SHP77 (cell line): ENCODE measurements at regions not wholly inside any gene's neighbourhood (a gene's known extent, or its start where the extent isn't known, plus 50 kb on each side); places are given as distances from the start of the nearest gene placed in this dataset.
A peak's percentile ranks its signal among the peaks of the same experiment; 100 is the strongest.
"Not testable (repeated sequence)": the region's sequence is repeated elsewhere in the genome, so short reads cannot be mapped to it uniquely, and the experiment has no call there.

Experiments used
- DNase-seq, 2 experiments: peaks; one replicate each; lab custom pipeline; 2025; lab: John Stamatoyannopoulos, UW

DNA sequence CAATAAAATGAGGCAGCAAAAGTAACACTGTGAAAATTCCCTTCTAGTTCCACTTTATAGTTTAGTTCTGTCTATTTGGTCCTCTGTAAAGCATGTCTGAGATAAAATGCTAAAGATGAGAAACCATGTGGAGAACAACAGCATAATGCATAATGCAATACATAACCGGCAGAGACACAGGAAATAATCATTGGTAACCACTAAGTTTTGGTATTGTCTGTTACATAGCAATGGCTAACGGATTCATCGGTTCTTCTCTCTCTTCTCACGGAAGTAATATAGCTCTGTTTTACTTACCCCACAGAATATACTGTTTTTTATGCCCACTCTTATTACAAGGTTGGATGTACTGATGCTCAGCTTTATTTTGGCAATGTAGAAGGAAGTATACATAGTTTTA lies 158.9 kb downstream of the FAM174A start:
- DNase-seq, result no peak

GRCh38 chr5:100697970-100698369 lies 162.8 kb downstream of the FAM174A start:
- DNase-seq, result no peak

DNA sequence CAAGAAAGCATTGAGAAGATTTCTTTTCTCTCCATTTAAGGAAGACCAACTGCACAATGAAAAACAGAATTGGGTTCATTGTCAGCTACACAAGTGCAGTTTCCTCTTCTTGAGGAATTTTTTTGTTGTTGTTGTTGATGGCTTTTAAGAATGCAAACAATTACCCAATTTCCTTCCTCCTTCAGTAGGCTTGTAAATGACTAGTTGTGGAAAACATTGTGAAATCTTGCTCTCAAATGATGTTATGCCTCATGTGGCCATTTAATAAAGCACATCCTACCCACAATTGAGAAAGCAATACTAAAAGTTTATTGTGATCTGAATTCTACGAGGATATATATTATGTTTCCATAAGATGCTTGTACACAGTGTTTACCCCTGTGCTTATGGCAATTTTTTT lies 171.6 kb downstream of the FAM174A start:
- no peak for DNase-seq

DNA sequence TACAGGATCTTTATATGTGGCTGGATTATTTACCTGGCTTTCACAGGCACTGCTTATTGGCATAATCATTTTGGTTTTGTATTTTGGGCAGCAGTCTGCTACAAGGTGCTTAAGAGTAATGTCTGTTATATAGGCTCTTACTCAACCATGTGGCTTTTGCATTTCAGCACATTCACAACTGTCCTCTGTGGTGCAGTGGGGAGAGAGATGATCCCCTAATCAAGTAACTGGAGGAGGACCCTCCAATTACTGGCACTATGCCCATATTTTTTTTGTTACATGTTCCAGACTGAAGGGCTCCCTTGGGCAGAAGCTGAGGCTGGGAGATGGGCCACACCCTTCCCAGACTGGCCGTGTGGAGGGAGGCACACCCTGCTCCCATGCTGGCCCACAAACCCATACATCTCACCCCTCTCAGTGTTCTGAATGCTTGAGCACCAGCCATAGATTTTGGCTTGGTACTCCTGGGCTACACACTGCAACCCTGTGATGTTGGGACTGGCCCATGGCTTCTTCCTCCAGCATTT lies 173.5 kb downstream of the FAM174A start:
- no peak for DNase-seq

DNA sequence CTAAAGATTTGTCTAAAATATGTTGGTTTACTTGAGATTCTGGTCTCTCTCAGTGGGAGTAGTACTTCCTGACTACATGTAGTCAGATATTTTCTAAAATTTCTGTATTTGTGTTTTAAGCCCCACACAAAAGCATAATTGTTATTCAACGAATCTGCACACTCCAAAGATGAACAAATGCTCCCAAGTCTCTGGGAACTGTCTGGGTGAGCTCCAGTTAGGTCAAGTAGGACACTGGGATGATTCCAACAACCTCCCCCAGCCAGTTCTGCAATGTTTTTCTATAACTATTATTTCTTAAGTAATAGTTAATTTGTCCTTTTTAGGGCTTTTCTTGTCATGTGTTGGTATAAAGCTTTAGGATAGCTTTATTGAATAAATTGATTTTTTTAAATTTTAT lies 174.6 kb downstream of the FAM174A start:
- no peak for DNase-seq

DNA sequence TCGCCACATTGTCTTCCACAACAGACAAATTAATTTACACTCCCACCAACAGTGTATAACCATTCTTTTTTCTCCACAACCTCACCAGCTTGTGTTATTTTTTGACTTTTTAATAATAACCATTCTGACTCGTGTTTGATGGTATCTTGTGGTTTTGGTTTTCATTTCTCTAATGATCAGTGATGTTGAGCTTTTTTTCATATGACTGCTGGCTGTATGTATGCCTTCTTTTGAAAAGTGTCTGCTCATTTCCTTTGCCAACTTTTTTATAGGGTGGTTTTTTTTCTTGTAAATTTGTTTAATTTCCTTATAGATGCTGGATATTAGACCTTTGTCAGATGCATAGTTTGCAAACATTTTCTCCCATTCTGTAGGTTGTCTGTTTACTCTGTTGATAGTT lies 179.6 kb downstream of the FAM174A start:
- DNase-seq, result not testable (repeated sequence)

GRCh38 chr5:100722657-100723056 lies 180.4 kb downstream of the ST8SIA4 start:
- DNase-seq, result no peak

GRCh38 chr5:100723229-100723628 lies 179.9 kb downstream of the ST8SIA4 start:
- no peak for DNase-seq

DNA sequence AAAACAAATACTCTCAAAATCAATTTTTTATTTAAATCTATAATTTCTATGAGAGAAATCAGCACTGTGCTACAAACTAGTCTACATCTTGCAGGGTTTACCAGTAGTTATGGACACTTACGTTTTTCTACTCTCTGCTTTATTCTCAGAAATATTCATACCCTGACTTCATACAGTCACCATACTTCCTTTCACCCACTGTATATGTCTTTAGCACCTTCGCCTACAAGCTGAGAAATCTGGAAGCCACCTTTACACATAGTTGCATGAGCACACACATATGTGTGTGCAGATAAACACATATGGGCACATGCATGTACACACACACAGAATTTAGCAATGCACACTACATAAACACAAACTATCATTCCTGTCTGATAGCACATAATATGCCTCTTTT lies 177.0 kb downstream of the ST8SIA4 start:
- DNase-seq, result no peak

GRCh38 chr5:100731768-100732167 lies 171.3 kb downstream of the ST8SIA4 start:
- peak; percentile 31 to 50 for DNase-seq

DNA sequence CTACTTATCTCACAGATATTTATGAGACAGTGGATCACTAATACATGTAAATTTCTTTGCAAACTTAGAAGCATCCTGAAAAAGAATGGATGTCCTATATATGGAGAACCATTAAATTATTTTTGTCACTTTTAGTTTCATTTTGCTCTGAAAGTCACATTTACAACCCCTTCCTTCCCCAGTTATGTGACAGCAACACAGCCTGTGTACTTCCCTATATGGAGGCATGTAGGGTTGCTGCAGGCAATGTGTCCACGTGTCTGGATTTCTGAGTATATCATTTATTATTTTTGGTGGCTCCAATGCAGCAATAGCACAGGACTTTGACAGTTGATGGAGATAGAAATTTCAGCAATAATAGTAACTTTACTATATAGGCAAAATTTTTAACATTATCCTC lies 156.4 kb downstream of the ST8SIA4 start:
- no peak for DNase-seq

DNA sequence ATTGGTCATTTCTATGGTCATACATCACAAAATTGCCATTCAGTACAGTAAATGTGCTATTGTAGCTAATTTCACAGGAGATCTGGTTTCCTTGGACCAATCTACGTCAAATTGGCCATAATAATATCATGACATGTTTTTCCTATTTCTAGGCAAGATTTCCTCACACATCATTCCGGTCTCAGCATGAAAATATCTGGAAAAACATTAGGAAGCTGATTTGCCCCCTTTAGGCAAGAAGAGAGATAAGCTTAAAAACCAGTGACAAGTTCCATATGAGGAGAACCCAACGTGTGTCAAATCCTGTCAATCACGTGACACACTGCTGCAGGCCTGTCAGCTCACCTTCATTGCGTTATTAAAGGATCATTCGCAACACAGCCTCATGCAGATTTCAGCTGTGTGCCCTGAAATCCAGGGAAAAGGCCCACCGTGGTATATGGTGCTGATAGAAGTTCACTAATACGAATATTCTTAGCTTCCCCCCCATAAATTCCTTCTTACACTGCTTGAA lies 153.3 kb downstream of the ST8SIA4 start:
- no peak for DNase-seq

DNA sequence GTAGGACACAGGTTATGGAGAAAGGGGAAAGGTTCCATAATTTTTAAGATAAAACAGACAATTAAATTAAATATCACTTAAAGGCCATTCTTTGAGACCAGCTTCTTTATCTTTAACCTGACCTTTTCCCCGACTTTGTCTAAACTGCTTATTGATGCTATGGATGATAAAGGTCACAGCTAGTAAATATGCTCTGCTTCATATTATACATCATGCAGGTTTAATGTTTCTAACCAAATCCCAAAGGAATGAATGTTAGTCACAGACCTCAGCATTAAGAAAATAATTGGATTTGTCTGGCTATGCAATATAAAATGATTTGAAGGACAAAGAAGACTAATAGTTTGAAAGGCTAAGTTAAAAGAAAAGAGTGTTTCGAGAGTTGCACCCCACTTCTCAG lies 147.6 kb downstream of the ST8SIA4 start:
- no peak for DNase-seq
